ENCODE measurements at regions not wholly inside any gene's neighbourhood (a gene's known extent, or its start where the extent isn't known, plus 50 kb on each side); places are given as distances from the start of the nearest gene placed in this dataset.
"Not testable (repeated sequence)": the region's sequence is repeated elsewhere in the genome, so short reads cannot be mapped to it uniquely, and the experiment has no call there.

DNA sequence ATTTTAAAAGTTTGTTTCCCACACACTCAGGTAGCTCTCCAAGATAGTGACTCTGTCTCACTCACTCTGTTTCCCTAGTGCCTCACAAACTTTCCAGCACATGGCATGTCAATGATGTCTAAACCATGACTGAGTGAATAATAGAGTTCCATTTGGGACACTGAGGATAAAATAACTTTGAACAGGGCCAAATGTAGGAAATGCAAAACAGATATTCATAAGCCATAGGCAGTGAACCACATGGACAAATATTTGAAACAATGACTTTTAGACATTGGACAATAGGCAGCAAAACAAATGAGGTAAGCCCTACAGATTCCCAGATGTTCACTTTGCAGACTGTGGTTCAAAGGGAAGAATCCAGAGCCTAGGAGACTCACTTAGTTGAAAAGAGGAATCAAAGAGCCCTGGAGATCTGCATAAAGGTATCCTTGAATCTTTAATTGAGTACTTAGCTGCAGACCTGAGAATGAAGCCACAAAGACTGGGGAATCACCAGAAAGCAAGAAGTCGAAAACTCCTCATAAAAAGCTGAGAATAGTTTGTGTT, 173.3 kb downstream of the FAM76B start:
- DNase-seq, result no peak
- intact Hi-C loops (cut with DNase I; ENCODE audit: low total_unique reads), result no loop called here
- Histone ChIP-seq H3K9me3 (no peaks in the 10 kb centered on the region), H3K4me3 (no peak overlapping the region), H3K36me3 (no peaks in the 10 kb centered on the region), H3K4me1 (no peaks in the 10 kb centered on the region), H3K27me3 (no peaks in the 10 kb centered on the region), H3K27ac (no peak overlapping the region)
- TF ChIP-seq POLR2AphosphoS5 (IDR thresholded peaks at IDR 0.05), result no peak
- TF ChIP-seq, protein P1, sequence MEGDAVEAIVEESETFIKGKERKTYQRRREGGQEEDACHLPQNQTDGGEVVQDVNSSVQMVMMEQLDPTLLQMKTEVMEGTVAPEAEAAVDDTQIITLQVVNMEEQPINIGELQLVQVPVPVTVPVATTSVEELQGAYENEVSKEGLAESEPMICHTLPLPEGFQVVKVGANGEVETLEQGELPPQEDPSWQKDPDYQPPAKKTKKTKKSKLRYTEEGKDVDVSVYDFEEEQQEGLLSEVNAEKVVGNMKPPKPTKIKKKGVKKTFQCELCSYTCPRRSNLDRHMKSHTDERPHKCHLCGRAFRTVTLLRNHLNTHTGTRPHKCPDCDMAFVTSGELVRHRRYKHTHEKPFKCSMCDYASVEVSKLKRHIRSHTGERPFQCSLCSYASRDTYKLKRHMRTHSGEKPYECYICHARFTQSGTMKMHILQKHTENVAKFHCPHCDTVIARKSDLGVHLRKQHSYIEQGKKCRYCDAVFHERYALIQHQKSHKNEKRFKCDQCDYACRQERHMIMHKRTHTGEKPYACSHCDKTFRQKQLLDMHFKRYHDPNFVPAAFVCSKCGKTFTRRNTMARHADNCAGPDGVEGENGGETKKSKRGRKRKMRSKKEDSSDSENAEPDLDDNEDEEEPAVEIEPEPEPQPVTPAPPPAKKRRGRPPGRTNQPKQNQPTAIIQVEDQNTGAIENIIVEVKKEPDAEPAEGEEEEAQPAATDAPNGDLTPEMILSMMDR (IDR thresholded peaks at IDR 0.05), result no peak
- no peak for TF ChIP-seq EP300 (IDR thresholded peaks at IDR 0.05; ENCODE audit: low read depth)
- TF ChIP-seq POLR2A (IDR thresholded peaks at IDR 0.05), result no peak
- WGBS, 2 donors (ENCODE audit: low coverage in 1 of 2), result 76% methylated on average over 1 of the region's 1 CpG; no CpG with 5 or more reads in 1 of the 2 donors
- in situ Hi-C loops (cut with MboI; ENCODE audit: low pct_ligation_motif_present in 1 of 4, low pct_unique_long_range_greater_than_20kb in 1 of 4, low sequenced_read_pairs in 3 of 4), result no loop called here

DNA sequence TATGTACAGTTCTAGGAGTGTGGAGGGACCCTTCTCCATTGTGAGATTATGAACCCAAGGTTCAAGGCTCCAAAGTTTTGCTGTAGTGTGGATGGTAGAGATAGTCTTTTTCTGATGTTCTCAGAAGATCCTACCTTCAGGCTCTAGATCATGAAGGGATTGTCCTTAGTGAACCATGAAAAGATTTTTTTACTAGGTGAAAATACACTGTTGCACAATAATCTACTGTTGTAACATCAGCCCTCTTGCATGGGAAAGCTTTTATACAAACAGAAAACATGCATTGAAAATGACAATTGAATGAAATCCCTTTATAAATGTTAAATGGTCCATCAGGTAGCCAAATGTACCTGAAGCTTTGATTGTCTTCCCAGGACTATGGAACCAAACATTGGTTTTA, 177.8 kb downstream of the FAM76B start:
- Histone ChIP-seq H3K36me3 (no peaks in the 10 kb centered on the region), H3K4me1 (no peaks in the 10 kb centered on the region), H3K9me3 (no peaks in the 10 kb centered on the region), H3K27me3 (no peaks in the 10 kb centered on the region), H3K4me3 (no peak overlapping the region), H3K27ac (no peak overlapping the region)
- in situ Hi-C loops (cut with MboI; ENCODE audit: low pct_ligation_motif_present in 1 of 4, low pct_unique_long_range_greater_than_20kb in 1 of 4, low sequenced_read_pairs in 3 of 4) (no loop called here), intact Hi-C loops (cut with DNase I; ENCODE audit: low total_unique reads) (no loop called here)
- no peak for TF ChIP-seq EP300 (IDR thresholded peaks at IDR 0.05; ENCODE audit: low read depth)
- no peak for DNase-seq

DNA sequence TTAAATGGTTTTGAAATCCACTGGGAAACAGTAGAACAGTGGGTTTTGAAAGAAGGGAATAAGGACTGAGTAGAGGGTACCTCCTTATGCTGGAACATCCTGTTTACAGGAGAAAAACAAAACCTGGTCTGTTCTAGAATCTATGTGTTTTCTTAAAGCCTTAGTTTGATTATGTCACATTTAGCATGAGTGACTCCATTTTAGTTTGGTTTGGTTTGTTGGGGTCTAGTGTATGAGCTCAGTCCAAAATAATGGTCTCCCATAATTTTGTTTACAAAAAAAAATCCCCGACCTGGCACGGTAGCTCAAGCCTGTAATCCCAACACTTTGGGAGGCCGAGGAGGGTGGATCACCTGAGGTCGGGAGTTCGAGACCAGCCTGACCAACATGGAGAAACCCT, 179.4 kb downstream of the FAM76B start:
- in situ Hi-C loops (cut with MboI; ENCODE audit: low pct_ligation_motif_present in 1 of 4, low pct_unique_long_range_greater_than_20kb in 1 of 4, low sequenced_read_pairs in 3 of 4); DNase-seq; H3K9me3 ChIP-seq; H3K27ac ChIP-seq; H3K4me1 ChIP-seq; H3K4me3 ChIP-seq; H3K36me3 ChIP-seq; intact Hi-C loops (cut with DNase I; ENCODE audit: low total_unique reads); H3K27me3 ChIP-seq: not testable (repeated sequence)
- WGBS, 2 donors (ENCODE audit: low coverage in 1 of 2), result 95% methylated on average over 5 of the region's 5 CpGs; no CpG with 5 or more reads in 1 of the 2 donors

DNA sequence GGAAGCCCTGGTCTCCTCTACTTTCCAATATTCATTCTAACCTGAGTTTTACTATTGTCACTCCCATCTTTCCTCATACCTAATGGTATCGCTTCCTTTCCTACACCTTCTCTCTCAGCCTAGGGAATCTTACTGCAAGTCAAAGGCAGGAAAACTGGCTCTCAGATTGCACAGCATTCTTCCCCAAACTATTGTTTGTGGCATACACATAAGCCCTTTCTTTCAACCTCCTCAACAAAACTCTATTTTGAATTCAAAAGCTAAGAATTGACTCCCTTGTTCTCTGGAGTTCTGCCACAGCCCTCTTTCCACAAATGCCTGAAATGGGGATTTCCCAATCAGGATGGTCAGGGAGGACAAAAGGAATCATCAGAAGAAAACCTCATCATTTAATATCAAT, 181.5 kb downstream of the FAM76B start:
- no peak for TF ChIP-seq POLR2A (IDR thresholded peaks at IDR 0.05)
- TF ChIP-seq, protein P1 (IDR thresholded peaks at IDR 0.05), result no peak
- Histone ChIP-seq H3K27ac (no peak overlapping the region), H3K36me3 (no peaks in the 10 kb centered on the region), H3K4me1 (no peaks in the 10 kb centered on the region), H3K27me3 (no peaks in the 10 kb centered on the region), H3K9me3 (no peaks in the 10 kb centered on the region), H3K4me3 (no peak overlapping the region)
- in situ Hi-C loops (cut with MboI; ENCODE audit: low pct_ligation_motif_present in 1 of 4, low pct_unique_long_range_greater_than_20kb in 1 of 4, low sequenced_read_pairs in 3 of 4), result no loop called here
- intact Hi-C loops (cut with DNase I; ENCODE audit: low total_unique reads), result no loop called here
- no peak for DNase-seq
- WGBS, 2 donors (ENCODE audit: low coverage in 1 of 2), result 100% methylated on average over 1 of the region's 1 CpG

DNA sequence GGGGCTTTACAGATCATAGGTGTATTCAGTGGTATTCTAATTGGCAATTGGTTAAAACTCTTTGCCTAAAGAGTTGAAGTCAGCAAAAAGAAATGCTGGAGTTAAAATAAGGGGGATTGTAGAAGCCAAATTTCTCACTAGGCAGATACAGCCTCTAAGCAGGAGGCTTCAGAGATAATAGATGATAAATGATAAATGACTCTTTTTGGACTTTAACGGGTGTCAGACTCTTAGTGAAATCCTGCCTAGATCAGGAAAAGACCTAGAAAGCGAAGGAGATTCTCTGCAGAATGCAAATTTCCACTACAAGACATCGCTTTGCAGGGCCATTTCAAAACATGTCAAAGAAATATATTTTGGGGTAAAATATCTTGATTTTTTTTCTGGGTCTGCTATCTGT, 182.8 kb downstream of the FAM76B start:
- H3K27me3 ChIP-seq, result no peaks in the 10 kb centered on the region
- DNase-seq, result no peak
- H3K4me1 ChIP-seq, result no peaks in the 10 kb centered on the region
- WGBS, 2 donors (ENCODE audit: low coverage in 1 of 2), result 95 to 100% methylated on average over 3 of the region's 3 CpGs
- no peak overlapping the region for H3K27ac ChIP-seq
- no peak overlapping the region for H3K4me3 ChIP-seq
- H3K9me3 ChIP-seq, result no peaks in the 10 kb centered on the region
- TF ChIP-seq EP300 (IDR thresholded peaks at IDR 0.05; ENCODE audit: low read depth) (no peak), POLR2AphosphoS5 (IDR thresholded peaks at IDR 0.05) (no peak), POLR2A (IDR thresholded peaks at IDR 0.05) (no peak)
- TF ChIP-seq, protein P1 (IDR thresholded peaks at IDR 0.05), result no peak
- intact Hi-C loops (cut with DNase I; ENCODE audit: low total_unique reads) (no loop called here), in situ Hi-C loops (cut with MboI; ENCODE audit: low pct_ligation_motif_present in 1 of 4, low pct_unique_long_range_greater_than_20kb in 1 of 4, low sequenced_read_pairs in 3 of 4) (no loop called here)
- no peaks in the 10 kb centered on the region for H3K36me3 ChIP-seq

Data from transverse colon (tissue), 4 donors.